ENCODE measurements at regions not wholly inside any gene's neighbourhood (a gene's known extent, or its start where the extent isn't known, plus 50 kb on each side); places are given as distances from the start of the nearest gene placed in this dataset.

GRCh38 chr2:6474161-6475140 lies 391.3 kb downstream of the CMPK2 start:
- DNase-seq (ENCODE audit: low spot score): no peak

DNA sequence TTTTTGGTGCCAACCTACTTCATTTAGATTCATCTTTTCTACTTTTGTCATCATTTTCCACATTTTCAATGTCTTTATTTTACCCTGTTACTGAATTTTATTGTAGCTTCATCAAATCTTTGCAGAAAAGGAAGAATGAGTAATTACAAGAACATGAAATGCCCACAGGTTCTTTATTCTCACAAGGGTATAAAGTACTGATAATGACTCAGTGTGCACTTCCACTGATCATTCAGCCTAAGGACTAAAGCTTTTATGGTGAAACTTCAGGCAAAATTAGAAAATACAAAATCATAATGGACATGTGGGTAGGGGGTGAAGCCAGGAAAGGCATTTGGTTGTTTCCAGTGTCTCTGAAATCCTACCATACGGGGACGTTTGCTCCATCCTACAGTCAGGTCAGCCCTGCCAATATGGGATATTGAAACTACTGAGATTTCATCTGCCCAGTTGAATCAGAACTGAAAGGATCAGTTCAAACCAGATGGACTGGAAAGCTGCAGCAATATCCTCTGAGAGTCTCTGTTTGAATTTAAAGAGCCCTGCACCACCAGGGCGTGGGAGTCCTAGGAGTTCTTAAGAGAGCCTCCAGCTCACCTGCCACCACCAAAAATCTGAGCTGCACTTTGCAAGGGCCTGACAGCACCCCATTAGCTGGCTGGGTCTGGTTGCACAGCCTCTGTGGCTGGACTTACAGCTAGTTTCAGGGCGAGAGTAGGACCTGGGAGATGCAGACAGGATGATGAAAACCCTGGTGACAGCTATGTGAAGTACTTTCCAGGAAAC lies 390.4 kb downstream of the CMPK2 start:
- no peak for DNase-seq (ENCODE audit: low spot score)

GRCh38 chr2:6480514-6480913 lies 385.2 kb downstream of the CMPK2 start:
- no peak for DNase-seq (ENCODE audit: low spot score)

DNA sequence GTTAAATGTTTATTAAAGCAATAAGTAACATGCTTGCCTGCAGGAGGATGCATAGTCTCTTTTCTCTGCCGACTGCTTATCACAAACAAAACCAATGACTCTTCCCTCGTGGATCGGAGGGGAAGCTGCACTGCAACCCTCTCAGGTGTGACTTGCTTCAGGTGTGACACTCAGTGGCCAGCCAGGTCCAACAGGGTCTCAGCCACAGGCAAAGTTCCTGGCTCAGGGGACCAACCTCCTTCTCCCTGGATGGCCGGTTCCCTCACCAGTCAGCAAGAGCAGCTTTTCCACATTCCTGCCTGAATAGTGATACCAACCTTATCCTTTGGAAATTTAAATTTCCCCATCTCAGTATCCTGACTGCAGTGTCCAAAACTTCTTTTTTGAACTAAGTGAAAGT lies 383.5 kb downstream of the CMPK2 start:
- DNase-seq (ENCODE audit: low spot score): no peak

- no peak for DNase-seq (ENCODE audit: low spot score)
These were observed 377.9 kb downstream of the CMPK2 start for GRCh38 chr2:6487765-6488164.

GRCh38 chr2:6492573-6492972 lies 373.1 kb downstream of the CMPK2 start:
- DNase-seq (ENCODE audit: low spot score): no peak

GRCh38 chr2:6493266-6493665 lies 372.4 kb downstream of the CMPK2 start:
- DNase-seq (ENCODE audit: low spot score): no peak

DNA sequence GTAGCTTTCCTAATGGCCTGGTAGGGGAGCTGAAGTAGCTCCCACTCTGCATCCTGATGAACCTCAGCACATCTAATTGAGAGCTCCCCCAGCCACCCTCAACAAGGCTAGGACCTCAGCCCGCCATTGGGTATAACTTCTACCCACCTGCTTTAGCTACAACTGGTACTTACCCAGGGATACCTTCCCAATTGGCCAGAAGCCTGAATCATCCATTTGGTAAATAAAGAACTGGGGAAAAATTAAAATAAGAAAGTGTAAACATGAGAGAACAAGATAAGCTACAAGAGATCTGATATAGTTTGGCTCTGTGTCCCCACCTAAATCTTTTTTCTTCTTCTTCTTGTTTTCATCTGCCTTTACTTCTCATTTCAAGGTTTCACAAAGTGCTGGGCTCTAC lies 372.0 kb downstream of the CMPK2 start:
- DNase-seq (ENCODE audit: low spot score): no peak

GRCh38 chr2:6495466-6495865 lies 370.2 kb downstream of the CMPK2 start:
- DNase-seq (ENCODE audit: low spot score): no peak

DNA sequence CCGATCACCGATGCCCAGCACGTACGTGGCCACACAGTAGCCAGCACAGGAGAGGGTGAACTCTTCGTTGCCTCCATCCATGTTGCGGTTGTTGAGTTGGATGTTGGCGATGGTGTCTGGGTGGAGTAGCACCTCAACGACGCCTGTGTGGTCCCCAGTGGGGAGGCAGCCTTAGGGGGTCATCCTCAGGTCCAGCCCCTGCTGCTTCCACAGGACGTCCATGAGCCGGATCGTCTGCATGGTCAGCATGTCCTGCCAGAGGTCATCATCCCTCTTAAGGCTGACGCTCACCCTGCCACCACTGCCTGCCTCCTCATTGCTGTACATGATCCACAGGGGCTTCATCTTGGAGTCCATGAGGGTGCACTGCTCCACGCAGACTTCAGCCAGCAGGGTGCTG lies 369.3 kb downstream of the CMPK2 start:
- DNase-seq (ENCODE audit: low spot score): no peak

GRCh38 chr2:6497048-6497447 lies 368.7 kb downstream of the CMPK2 start:
- no peak for DNase-seq (ENCODE audit: low spot score)

DNA sequence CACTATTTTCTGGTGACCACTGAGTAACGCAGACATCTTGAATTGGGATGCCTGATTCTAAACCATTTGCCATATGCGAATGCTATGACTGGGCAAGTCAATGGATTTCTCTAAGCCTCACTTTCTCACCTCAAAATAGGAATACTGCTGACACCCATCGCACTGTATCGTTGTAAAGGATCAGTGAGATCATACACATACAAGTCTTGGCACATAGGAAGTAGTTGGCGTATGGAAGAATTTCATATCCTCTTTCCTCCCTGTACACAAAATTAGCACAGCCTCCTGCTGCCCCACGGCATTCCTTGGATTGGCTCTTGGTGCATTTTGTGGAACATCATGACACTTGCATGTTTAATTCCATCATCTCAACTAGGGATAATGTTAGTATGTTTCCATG lies 366.9 kb downstream of the CMPK2 start:
- no peak for DNase-seq (ENCODE audit: low spot score)

DNA sequence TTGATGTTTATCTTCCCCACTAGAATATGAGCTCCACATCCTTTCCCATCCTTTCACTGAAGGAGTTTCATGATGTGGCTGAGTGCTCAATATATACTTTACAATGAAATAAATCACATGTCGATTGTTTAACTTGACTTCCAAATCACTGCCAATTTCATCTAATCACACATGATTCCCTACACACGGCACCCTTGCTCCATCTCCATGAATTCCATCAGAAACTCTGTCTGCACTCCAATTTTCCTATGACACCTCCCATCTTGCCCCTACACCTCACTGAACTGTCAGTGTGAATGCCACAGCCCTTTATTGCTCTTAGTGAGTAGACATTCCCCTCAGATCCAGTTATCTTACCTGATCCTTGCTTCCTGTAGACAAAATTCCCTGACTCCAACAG lies 366.0 kb downstream of the CMPK2 start:
- DNase-seq (ENCODE audit: low spot score): no peak

- DNase-seq (ENCODE audit: low spot score): no peak
These were observed 359.3 kb downstream of the CMPK2 start for GRCh38 chr2:6506361-6506794.

DNA sequence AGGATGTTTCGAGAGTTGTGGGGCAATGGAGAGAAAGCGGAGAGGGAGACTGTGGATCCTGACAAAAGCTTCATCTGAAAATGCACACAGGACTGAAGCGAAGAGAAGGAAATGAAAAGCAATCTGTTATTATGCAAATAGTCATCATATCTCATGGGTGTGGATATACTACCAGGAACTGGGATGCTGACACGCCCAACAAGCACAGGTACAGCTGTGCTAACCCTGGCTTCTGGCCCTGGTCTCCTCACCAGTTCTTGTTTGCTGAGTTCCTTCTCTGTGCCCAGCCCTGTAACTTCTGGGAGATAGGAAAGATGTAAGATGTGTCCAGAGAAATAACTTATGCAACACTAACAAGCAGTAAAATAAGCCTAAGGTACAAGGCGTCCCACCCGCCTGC lies 358.8 kb downstream of the CMPK2 start:
- DNase-seq (ENCODE audit: low spot score): no peak

- DNase-seq (ENCODE audit: low spot score): no peak
These were observed 355.2 kb downstream of the CMPK2 start for GRCh38 chr2:6510532-6510931.

DNA sequence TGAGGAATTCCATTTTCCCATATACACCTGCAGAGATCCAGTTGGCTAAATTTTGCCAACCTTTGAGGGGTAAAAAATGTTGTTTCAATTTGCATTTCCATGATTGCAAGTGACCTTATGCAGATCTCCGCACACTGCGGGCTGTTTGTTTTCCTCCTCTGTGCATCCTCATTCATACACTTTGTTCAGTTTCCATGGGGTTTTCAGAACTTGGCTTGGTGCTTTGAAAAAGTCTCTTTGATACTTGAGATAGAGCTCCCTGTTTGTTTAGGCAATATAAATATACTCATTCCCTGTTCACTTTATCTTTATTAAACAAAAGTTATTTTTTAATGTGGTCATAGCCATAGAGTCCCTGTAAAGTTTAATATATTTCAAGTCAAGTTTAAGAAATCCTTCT lies 353.1 kb downstream of the CMPK2 start:
- DNase-seq (ENCODE audit: low spot score): no peak

- DNase-seq (ENCODE audit: low spot score): no peak
These were observed 349.0 kb downstream of the CMPK2 start for GRCh38 chr2:6516674-6517073.

- no peak for DNase-seq (ENCODE audit: low spot score)
These were observed 347.3 kb downstream of the CMPK2 start for GRCh38 chr2:6518361-6518760.

DNA sequence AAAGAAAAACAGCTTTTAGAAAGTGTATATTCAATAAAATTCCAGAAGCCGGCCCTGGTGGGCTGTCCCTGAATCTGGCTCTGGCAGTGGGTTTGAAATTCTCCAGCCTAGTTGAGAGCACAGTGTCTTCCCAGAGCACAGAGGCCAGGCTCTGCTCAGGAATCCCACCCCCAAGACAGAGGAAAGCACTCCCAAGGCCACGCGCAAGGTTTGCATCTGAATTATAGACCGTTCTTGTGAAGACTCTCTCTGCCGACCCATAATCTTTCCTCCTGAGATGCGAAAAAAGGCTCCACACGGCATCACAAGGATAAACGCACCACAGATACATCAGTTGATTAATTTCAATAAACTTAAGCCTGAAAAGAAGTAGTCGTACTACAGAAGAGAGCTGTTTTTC lies 342.2 kb downstream of the CMPK2 start:
- DNase-seq (ENCODE audit: low spot score): no peak

DNA sequence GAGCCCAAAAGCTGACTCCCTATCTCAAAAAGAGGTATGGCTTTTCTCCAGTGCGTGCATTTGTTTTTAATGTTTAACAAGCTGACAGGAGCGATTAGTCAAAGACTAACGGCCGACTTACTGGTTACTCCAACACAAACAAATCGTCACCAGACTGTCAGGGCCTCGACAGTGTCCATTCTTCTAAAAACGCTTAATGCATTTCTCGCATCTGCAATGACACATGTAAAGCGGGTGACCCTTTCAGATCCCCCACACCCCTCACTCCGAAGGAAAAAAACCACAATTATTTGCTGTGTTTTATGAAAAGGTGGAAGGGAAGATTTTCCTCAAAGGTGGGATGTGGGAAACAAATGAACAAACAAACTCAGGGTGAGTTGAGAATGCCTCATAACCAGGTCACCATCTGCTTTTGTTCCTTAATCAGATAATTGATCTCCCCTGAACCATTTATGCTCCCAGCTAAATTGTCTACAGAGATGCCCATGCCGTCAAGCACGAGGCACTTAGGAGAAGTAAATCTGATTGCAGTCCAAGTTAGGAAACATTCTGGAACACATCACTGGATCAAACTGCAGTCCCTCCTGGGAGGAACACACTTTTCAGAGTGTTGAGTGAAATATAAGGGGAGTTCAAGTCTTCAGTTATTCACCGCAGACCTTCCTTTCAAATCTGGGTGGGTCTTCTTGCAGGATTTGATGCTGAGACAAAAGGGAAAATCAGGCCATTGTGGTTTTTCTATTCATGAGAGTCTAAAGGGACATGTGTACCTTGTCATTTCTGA lies 340.8 kb downstream of the CMPK2 start:
- no peak for DNase-seq (ENCODE audit: low spot score)

- no peak for DNase-seq (ENCODE audit: low spot score)
These were observed 340.2 kb downstream of the CMPK2 start for GRCh38 chr2:6525475-6525964.
